ENCODE measurements at regions not wholly inside any gene's neighbourhood (a gene's known extent, or its start where the extent isn't known, plus 50 kb on each side); places are given as distances from the start of the nearest gene placed in this dataset.

- Histone ChIP-seq H3K9me3 (no peaks in the 10 kb centered on the region), H3K27me3 (no peaks in the 10 kb centered on the region), H3K36me3 (no peaks in the 10 kb centered on the region), H3K4me3 (no peak overlapping the region), H3K4me1 (no peaks in the 10 kb centered on the region), H3K27ac (no peak overlapping the region)
- TF ChIP-seq CTCF (IDR thresholded peaks at IDR 0.05): no peak
- DNase-seq (ENCODE audit: low spot score): no peak
Measured at GRCh38 chr5:164934561-164934960, 1429.1 kb downstream of the MAT2B start.

- no peak overlapping the region for H3K27ac ChIP-seq
- no peaks in the 10 kb centered on the region for H3K9me3 ChIP-seq
- H3K4me1 ChIP-seq: no peaks in the 10 kb centered on the region
- H3K4me3 ChIP-seq: no peak overlapping the region
- DNase-seq (ENCODE audit: low spot score): no peak
- TF ChIP-seq CTCF (IDR thresholded peaks at IDR 0.05): no peak
- no peaks in the 10 kb centered on the region for H3K36me3 ChIP-seq
- H3K27me3 ChIP-seq: no peaks in the 10 kb centered on the region
Measured at GRCh38 chr5:164941132-164941531, 1435.7 kb downstream of the MAT2B start.

- Histone ChIP-seq H3K36me3 (no peaks in the 10 kb centered on the region), H3K4me3 (no peak overlapping the region), H3K9me3 (no peaks in the 10 kb centered on the region), H3K27me3 (no peaks in the 10 kb centered on the region), H3K27ac (no peak overlapping the region), H3K4me1 (no peaks in the 10 kb centered on the region)
- TF ChIP-seq CTCF (IDR thresholded peaks at IDR 0.05): no peak
- DNase-seq (ENCODE audit: low spot score): no peak
Measured at GRCh38 chr5:164950927-164951326, 1445.5 kb downstream of the MAT2B start.

- H3K4me1 ChIP-seq: no peaks in the 10 kb centered on the region
- no peaks in the 10 kb centered on the region for H3K27me3 ChIP-seq
- no peak for DNase-seq (ENCODE audit: low spot score)
- no peak for TF ChIP-seq CTCF (IDR thresholded peaks at IDR 0.05)
- no peaks in the 10 kb centered on the region for H3K36me3 ChIP-seq
- H3K27ac ChIP-seq: no peak overlapping the region
- H3K9me3 ChIP-seq: no peaks in the 10 kb centered on the region
- no peak overlapping the region for H3K4me3 ChIP-seq
Measured at GRCh38 chr5:164951570-164951969, 1446.2 kb downstream of the MAT2B start.

- no peaks in the 10 kb centered on the region for H3K36me3 ChIP-seq
- H3K27ac ChIP-seq: no peak overlapping the region
- DNase-seq (ENCODE audit: low spot score): no peak
- H3K4me1 ChIP-seq: no peaks in the 10 kb centered on the region
- no peaks in the 10 kb centered on the region for H3K27me3 ChIP-seq
- H3K9me3 ChIP-seq: no peaks in the 10 kb centered on the region
- no peak overlapping the region for H3K4me3 ChIP-seq
- TF ChIP-seq CTCF (IDR thresholded peaks at IDR 0.05): no peak
Measured at GRCh38 chr5:164958688-164959087, 1453.3 kb downstream of the MAT2B start.

- TF ChIP-seq CTCF (IDR thresholded peaks at IDR 0.05): no peak
- DNase-seq (ENCODE audit: low spot score): no peak
- Histone ChIP-seq H3K4me3 (no peak overlapping the region), H3K9me3 (no peaks in the 10 kb centered on the region), H3K27ac (no peak overlapping the region), H3K27me3 (no peaks in the 10 kb centered on the region), H3K4me1 (no peaks in the 10 kb centered on the region), H3K36me3 (no peaks in the 10 kb centered on the region)
Measured at GRCh38 chr5:164959761-164960160, 1454.3 kb downstream of the MAT2B start.
